HUES48 (cell line): ENCODE measurements at regions not wholly inside any gene's neighbourhood (a gene's known extent, or its start where the extent isn't known, plus 50 kb on each side); places are given as distances from the start of the nearest gene placed in this dataset.
"Not testable (repeated sequence)": the region's sequence is repeated elsewhere in the genome, so short reads cannot be mapped to it uniquely, and the experiment has no call there.

Experiments
- H3K27ac ChIP-seq: one replicate; pipeline ENCODE4 v1.7.0; 2013; ENCODE audit warnings: low read depth, low read length, inconsistent platforms
- H3K27me3 ChIP-seq: 2 replicates; pipeline ENCODE4 v1.6.1; 2013; ENCODE audit warnings: mild to moderate bottlenecking, low read length; ENCODE audit not compliant: control insufficient read depth, insufficient read depth
- H3K36me3 ChIP-seq: 2 replicates; pipeline ENCODE4 v1.6.1; 2013; ENCODE audit warnings: low read length; ENCODE audit not compliant: control insufficient read depth, insufficient read depth
- H3K4me1 ChIP-seq: 2 replicates; pipeline ENCODE4 v1.6.1; 2013; ENCODE audit warnings: mild to moderate bottlenecking, low read length; ENCODE audit not compliant: control insufficient read depth, insufficient read depth
- H3K4me3 ChIP-seq: 2 replicates; pipeline ENCODE4 v1.5.1; 2013; ENCODE audit warnings: mild to moderate bottlenecking, low read depth, low read length
- H3K9ac ChIP-seq: 2 replicates; pipeline ENCODE4 v1.6.1; 2013; ENCODE audit warnings: mild to moderate bottlenecking, low read depth, low read length, moderate library complexity
- H3K9me3 ChIP-seq: 2 replicates; pipeline ENCODE4 v1.6.1; 2013; ENCODE audit warnings: low read length; ENCODE audit not compliant: control insufficient read depth, insufficient read depth

- Histone ChIP-seq H3K27ac (no peak overlapping the region), H3K9ac (no peak overlapping the region), H3K4me1 (peaks cover 10% of the 10 kb centered on the region), H3K4me3 (no peak overlapping the region), H3K9me3 (no peaks in the 10 kb centered on the region), H3K27me3 (no peaks in the 10 kb centered on the region), H3K36me3 (no peaks in the 10 kb centered on the region)
These were observed 114.2 kb upstream of the SPIN1 start for GRCh38 chr9:88274078-88274477.

DNA sequence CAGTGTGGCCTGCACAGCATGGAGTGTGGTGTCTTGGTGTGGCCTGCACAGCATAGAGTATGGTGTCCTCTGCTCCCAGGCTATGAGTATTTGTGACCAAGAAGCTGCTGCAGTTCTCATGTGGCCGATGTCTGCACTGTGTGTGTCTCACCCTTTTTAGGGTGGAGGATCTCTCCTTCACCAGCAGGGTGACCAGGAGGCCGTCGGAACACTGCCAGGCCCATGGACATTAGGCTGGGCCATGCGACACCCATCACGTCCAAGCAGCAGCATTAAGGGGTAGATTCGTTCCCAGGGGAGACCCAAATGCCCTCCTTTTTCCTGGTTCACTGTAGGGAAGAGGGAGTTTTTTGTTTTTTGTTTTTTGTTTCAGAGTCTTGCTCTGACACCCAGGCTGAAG is 115.3 kb upstream of the SPIN1 start:
- Histone ChIP-seq H3K27ac (no peak overlapping the region), H3K4me1 (peaks cover 8% of the 10 kb centered on the region), H3K27me3 (no peaks in the 10 kb centered on the region), H3K9ac (no peak overlapping the region), H3K36me3 (no peaks in the 10 kb centered on the region), H3K4me3 (no peak overlapping the region), H3K9me3 (no peaks in the 10 kb centered on the region)

- H3K27ac ChIP-seq = no peak overlapping the region
- H3K27me3 ChIP-seq = no peaks in the 10 kb centered on the region
- no peak overlapping the region for H3K9ac ChIP-seq
- no peaks in the 10 kb centered on the region for H3K36me3 ChIP-seq
- H3K9me3 ChIP-seq = no peaks in the 10 kb centered on the region
- H3K4me3 ChIP-seq = no peak overlapping the region
- peaks cover 8% of the 10 kb centered on the region for H3K4me1 ChIP-seq
These were observed 117.8 kb upstream of the SPIN1 start for GRCh38 chr9:88270413-88270812.

DNA sequence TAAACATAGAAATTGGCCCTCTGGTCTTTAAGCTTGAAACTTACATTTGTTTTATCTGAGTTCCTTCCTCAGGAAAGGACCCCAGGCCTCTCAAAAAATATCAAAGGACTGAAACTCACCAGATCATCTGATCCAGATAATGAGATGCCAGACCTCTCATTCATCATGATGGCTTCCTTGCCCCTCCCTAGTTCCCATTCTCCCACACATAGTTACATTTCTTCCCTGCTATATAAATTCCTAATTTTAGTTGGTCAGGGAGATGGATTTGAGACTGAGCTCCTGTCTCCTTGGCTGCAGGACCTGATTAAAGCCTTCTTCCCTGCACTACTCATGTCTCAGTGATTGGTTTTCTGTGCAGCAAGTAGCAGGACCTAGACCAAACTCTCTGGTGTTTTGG is 119.4 kb upstream of the SPIN1 start:
- Histone ChIP-seq H3K27me3 (no peaks in the 10 kb centered on the region), H3K4me3 (no peak overlapping the region), H3K36me3 (no peaks in the 10 kb centered on the region), H3K4me1 (0 out of 2 replicates have a peak, but pooled peaks cover under 1% of the 10 kb centered on the region), H3K9me3 (no peaks in the 10 kb centered on the region), H3K27ac (no peak overlapping the region), H3K9ac (no peak overlapping the region)

DNA sequence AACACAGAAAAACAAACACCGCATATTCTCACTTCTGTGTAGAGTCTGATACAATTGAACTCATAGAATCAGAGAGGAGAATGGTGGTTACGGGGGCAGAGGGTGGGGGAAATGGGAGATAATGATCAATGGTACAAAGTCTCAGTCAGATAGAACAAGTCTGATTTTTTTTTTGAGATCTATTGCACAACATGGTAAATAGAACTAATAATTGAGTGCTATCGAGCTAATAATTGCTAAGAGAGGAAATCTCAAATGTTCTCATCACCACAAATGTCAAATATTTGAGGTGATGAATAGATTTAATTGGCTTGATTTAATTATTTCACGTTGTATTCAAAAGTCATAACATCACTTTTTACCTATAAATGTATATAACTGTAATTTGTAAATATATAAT is 121.0 kb upstream of the SPIN1 start:
- no peak overlapping the region for H3K9ac ChIP-seq
- H3K4me3 ChIP-seq = no peak overlapping the region
- no peaks in the 10 kb centered on the region for H3K9me3 ChIP-seq
- H3K27ac ChIP-seq = no peak overlapping the region
- H3K4me1 ChIP-seq = no peaks in the 10 kb centered on the region
- H3K36me3 ChIP-seq = no peaks in the 10 kb centered on the region
- H3K27me3 ChIP-seq = no peaks in the 10 kb centered on the region

DNA sequence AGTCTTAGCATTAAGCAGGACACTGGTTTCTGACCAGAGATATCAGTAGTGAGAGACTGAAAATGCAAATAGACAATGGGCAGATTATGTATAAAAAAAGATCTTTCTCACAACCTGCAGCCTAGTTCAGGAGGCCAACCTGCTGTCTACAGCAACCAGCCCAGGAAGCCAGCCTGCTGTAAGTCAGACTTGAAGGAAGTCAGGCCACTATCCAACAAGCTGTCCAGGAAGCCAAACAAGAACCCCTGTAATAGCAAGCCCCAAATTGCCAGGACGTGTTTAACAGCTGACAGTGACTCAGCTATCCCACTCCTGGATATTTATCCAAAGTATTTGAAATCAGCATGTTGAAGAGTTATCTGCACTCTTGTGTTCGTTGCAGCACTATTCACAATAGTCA is 121.8 kb upstream of the SPIN1 start:
- Histone ChIP-seq H3K4me3 (no peak overlapping the region), H3K4me1 (no peaks in the 10 kb centered on the region), H3K36me3 (no peaks in the 10 kb centered on the region), H3K27me3 (no peaks in the 10 kb centered on the region), H3K9ac (no peak overlapping the region), H3K9me3 (no peaks in the 10 kb centered on the region), H3K27ac (no peak overlapping the region)

DNA sequence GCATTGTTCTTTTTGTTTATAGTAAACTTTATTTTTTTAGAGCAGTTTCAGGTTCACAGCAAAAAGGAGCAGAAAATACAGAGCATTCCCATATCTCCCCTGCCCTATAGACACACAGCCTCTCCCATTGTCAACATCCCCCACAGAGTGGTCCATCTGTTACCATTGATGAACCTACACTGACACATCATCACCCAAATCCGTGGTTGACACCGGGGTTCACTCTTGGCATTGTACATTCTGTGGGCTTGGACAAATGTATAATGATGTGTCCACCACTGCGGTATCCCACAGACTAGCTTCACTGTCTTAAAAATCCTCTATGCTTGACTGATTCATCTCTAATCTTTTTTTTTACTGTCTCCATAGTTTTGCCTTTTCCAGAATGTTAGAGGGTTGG is 120.7 kb upstream of the SPATA31C2 start:
- Histone ChIP-seq H3K36me3 (no peaks in the 10 kb centered on the region), H3K27me3 (no peaks in the 10 kb centered on the region), H3K27ac (no peak overlapping the region), H3K9me3 (peaks cover under 1% of the 10 kb centered on the region; the same call in 1 of the 2 replicates), H3K9ac (no peak overlapping the region), H3K4me1 (peaks cover 4% of the 10 kb centered on the region), H3K4me3 (no peak overlapping the region)

DNA sequence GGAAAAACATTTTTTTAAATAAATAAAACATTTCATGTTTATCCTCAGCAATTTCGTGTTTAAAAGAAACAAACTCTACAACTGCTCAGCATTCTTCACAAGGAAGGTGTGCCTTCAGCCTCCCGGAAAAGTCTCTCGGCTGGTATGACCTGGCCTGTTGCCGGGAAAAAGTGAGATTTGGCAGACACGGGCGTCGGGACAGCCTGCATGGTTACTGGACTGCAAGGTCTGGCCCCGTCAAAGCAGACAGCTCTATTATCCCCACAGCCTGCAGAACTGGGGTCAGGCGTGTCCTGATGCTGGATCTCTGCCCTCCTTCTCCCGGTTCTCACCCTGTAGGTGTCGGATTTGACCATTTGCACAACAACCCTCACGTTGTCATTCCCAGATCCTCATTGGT is 120.3 kb upstream of the SPATA31C2 start:
- H3K9me3 ChIP-seq = peaks cover 4% of the 10 kb centered on the region; the same call in 1 of the 2 replicates
- H3K27me3 ChIP-seq = no peaks in the 10 kb centered on the region
- peaks cover 4% of the 10 kb centered on the region for H3K4me1 ChIP-seq
- no peaks in the 10 kb centered on the region for H3K36me3 ChIP-seq
- H3K9ac ChIP-seq = no peak overlapping the region
- no peak overlapping the region for H3K27ac ChIP-seq
- no peak overlapping the region for H3K4me3 ChIP-seq

GRCh38 chr9:88258024-88258423 is 119.7 kb upstream of the SPATA31C2 start:
- H3K27ac ChIP-seq = no peak overlapping the region
- H3K27me3 ChIP-seq = no peaks in the 10 kb centered on the region

DNA sequence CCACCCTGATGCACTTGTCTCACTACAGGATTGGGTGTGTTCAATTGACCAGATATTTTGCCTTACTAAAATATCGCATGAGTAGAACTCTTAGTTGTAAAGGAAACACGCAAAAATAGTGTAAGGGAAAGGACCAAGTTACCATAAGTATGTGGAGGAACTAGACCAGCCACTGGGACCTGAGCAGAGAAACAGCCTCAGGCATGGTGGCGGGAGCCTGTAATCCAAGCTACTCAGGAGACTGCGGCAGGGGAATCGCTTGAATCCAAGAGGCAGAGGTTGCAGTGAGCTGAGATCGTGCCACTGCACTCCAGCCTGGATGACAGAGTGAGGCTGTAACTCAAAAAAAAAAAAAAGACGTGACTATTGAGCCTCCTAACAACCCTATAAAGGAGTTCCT is 117.9 kb upstream of the SPATA31C2 start:
- Histone ChIP-seq H3K9me3 (peaks cover 15% of the 10 kb centered on the region), H3K27ac (no peak overlapping the region), H3K36me3 (no peaks in the 10 kb centered on the region), H3K9ac (no peak overlapping the region), H3K27me3 (no peaks in the 10 kb centered on the region), H3K4me3 (no peak overlapping the region), H3K4me1 (peaks cover 4% of the 10 kb centered on the region)

More at GRCh38 chr9:88258024-88258423, 119.7 kb upstream of the SPATA31C2 start:
- H3K36me3 ChIP-seq = no peaks in the 10 kb centered on the region
- peaks cover 4% of the 10 kb centered on the region for H3K4me1 ChIP-seq
- H3K4me3 ChIP-seq = no peak overlapping the region
- no peak overlapping the region for H3K9ac ChIP-seq
- H3K9me3 ChIP-seq = peaks cover 4% of the 10 kb centered on the region; the same call in 1 of the 2 replicates

DNA sequence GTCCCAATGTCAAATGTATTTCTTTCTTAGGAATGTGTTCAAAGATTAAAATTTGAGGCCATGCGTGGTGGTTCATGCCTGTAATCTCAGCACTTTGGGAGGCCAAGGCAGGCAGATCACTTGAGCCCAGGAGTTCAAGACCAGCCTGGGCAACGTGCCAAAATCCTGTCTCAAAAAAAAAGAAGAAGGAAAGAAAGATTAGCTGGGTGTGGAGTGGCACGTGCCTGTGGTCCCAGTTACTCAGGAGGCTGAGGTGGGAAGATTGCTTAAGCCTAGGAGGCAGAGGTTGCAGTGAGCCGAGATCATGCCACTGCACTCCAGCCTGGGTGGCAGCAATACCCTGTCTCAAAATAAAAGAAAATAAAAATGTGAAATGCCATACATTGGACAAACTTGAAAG is 117.5 kb upstream of the SPATA31C2 start:
- not testable (repeated sequence) for H3K4me3 ChIP-seq, H3K27me3 ChIP-seq, H3K27ac ChIP-seq, H3K36me3 ChIP-seq, H3K4me1 ChIP-seq, H3K9ac ChIP-seq
- H3K9me3 ChIP-seq = peaks cover 15% of the 10 kb centered on the region

GRCh38 chr9:88251903-88252302 is 113.6 kb upstream of the SPATA31C2 start:
- peaks cover 15% of the 10 kb centered on the region for H3K9me3 ChIP-seq
- H3K4me1 ChIP-seq = no peaks in the 10 kb centered on the region
- H3K9ac ChIP-seq = no peak overlapping the region
- no peaks in the 10 kb centered on the region for H3K36me3 ChIP-seq
- H3K27me3 ChIP-seq = no peaks in the 10 kb centered on the region
- H3K4me3 ChIP-seq = no peak overlapping the region
- no peak overlapping the region for H3K27ac ChIP-seq
